HepG2 (cell line): ENCODE measurements at regions not wholly inside any gene's neighbourhood (a gene's known extent, or its start where the extent isn't known, plus 50 kb on each side); places are given as distances from the start of the nearest gene placed in this dataset.

ENCODE experiments used
- CEBPG ChIP-seq: IDR thresholded peaks from 2 replicates; pipeline ENCODE4 v1.6.1; 2016
- CHD4 ChIP-seq: fragments of 200-600 bp; sonication (generic); IDR thresholded peaks from 2 replicates; pipeline ENCODE4 v1.7.0; 2017; ENCODE audit warnings: mild to moderate bottlenecking, low read length, borderline replicate concordance
- CTCF ChIP-seq: sonication (generic); formaldehyde crosslinking; IDR thresholded peaks from 2 replicates; pipeline ENCODE4 v1.5.0; 2020; ENCODE audit warnings: mild to moderate bottlenecking, missing genetic modification reagents, moderate library complexity
- ESRRA ChIP-seq: sonication (generic); formaldehyde crosslinking; IDR thresholded peaks from 2 replicates; pipeline ENCODE4 v1.5.1; 2020; ENCODE audit warnings: mild to moderate bottlenecking, low read depth, missing genetic modification reagents
- FOSL2 ChIP-seq: sonication (generic); formaldehyde crosslinking; IDR thresholded peaks from 2 replicates; pipeline ENCODE4 v1.4.0; 2020; ENCODE audit warnings: missing genetic modification reagents
- FOXK1 ChIP-seq: sonication (generic); formaldehyde crosslinking; IDR thresholded peaks from 2 replicates; pipeline ENCODE4 v1.4.0; 2020; ENCODE audit warnings: low read depth, missing genetic modification reagents, borderline replicate concordance
- FOXP4 ChIP-seq: sonication (generic); formaldehyde crosslinking; IDR thresholded peaks from 2 replicates; pipeline ENCODE4 v1.4.0; 2020; ENCODE audit warnings: missing genetic modification reagents
- HMG20A ChIP-seq: IDR thresholded peaks from 2 replicates; pipeline ENCODE4 v1.6.1; 2016; ENCODE audit warnings: borderline replicate concordance
- IRF2 ChIP-seq: IDR thresholded peaks from 2 replicates; pipeline ENCODE4 v1.6.1; 2018; ENCODE audit warnings: missing genetic modification reagents, missing compliant biosample characterization
- ISL2 ChIP-seq: sonication (generic); formaldehyde crosslinking; IDR thresholded peaks from 2 replicates; pipeline ENCODE4 v1.5.0; 2020; ENCODE audit warnings: missing genetic modification reagents
- KDM4B ChIP-seq: sonication (generic); formaldehyde crosslinking; IDR thresholded peaks from 2 replicates; pipeline ENCODE4 v1.4.0; 2020; ENCODE audit warnings: missing genetic modification reagents
- MIER3 ChIP-seq: IDR thresholded peaks from 2 replicates; pipeline ENCODE4 v1.6.1; 2016; ENCODE audit warnings: missing compliant biosample characterization, borderline replicate concordance
- MIXL1 ChIP-seq: IDR thresholded peaks from 2 replicates; pipeline ENCODE4 v1.6.1; 2016
- NCOR1 ChIP-seq: fragments of 200-600 bp; sonication (generic); IDR thresholded peaks from 2 replicates; pipeline ENCODE4 v1.7.0; 2017; ENCODE audit warnings: antibody characterized with exemption, low read length, borderline replicate concordance
- NFKBIZ ChIP-seq: IDR thresholded peaks from 2 replicates; pipeline ENCODE4 v1.6.1; 2018; ENCODE audit warnings: missing genetic modification reagents, missing compliant biosample characterization
- NONO ChIP-seq, 2 experiments: fragments of 450-650 bp in 1 of 2; sonication (generic) in 1 of 2; formaldehyde crosslinking in 1 of 2; IDR thresholded peaks in 1 of 2; conservative IDR thresholded peaks in 1 of 2; 2 replicates each; pipeline versions ENCODE4 v1.6.1 to v1.8.0; 2017 to 2022; ENCODE audit warnings: mild to moderate bottlenecking in 1 of 2, missing genetic modification reagents in 1 of 2, moderate library complexity in 1 of 2
- RBAK ChIP-seq: sonication (generic); formaldehyde crosslinking; IDR thresholded peaks from 2 replicates; pipeline ENCODE4 v1.5.1; 2020; ENCODE audit warnings: mild to moderate bottlenecking, missing genetic modification reagents
- RXRA ChIP-seq: sonication (generic); formaldehyde crosslinking; IDR thresholded peaks from 2 replicates; pipeline ENCODE4 v1.5.1; 2020; ENCODE audit warnings: missing genetic modification reagents
- SIX1 ChIP-seq: sonication (generic); formaldehyde crosslinking; IDR thresholded peaks from 2 replicates; pipeline ENCODE4 v1.4.0; 2020; ENCODE audit warnings: missing genetic modification reagents, borderline replicate concordance
- ZHX1 ChIP-seq: sonication (generic); formaldehyde crosslinking; IDR thresholded peaks from 2 replicates; pipeline ENCODE4 v1.8.1; 2022; ENCODE audit warnings: low read depth, mild to moderate bottlenecking, missing genetic modification reagents
- ZMYM4 ChIP-seq: sonication (generic); formaldehyde crosslinking; IDR thresholded peaks from 2 replicates; pipeline ENCODE4 v1.8.1; 2023; ENCODE audit warnings: mild to moderate bottlenecking, missing genetic modification reagents
- ZNF367 ChIP-seq: sonication (generic); formaldehyde crosslinking; IDR thresholded peaks from 2 replicates; pipeline ENCODE4 v1.4.0; 2020; ENCODE audit warnings: missing genetic modification reagents, borderline replicate concordance
- ZNF431 ChIP-seq: sonication (generic); formaldehyde crosslinking; IDR thresholded peaks from 2 replicates; pipeline ENCODE4 v1.9.0; 2022; ENCODE audit warnings: missing genetic modification reagents, low read depth, mild to moderate bottlenecking, borderline replicate concordance
- ZNF703 ChIP-seq: sonication (generic); formaldehyde crosslinking; IDR thresholded peaks from 2 replicates; pipeline ENCODE4 v1.5.1; 2020; ENCODE audit warnings: missing genetic modification reagents, mild to moderate bottlenecking, moderate library complexity, borderline replicate concordance
- ZSCAN31 ChIP-seq: sonication (generic); formaldehyde crosslinking; IDR thresholded peaks from 2 replicates; pipeline ENCODE4 v1.5.0; 2020; ENCODE audit warnings: low read depth, mild to moderate bottlenecking, missing genetic modification reagents

GRCh38 chr10:59006511-59007306 is 169.7 kb upstream of the PHYHIPL start (continued):
- TF ChIP-seq FOXP4 (CRISPR knock-in tag) = peak; percentile 89
- peak; percentile 49 for TF ChIP-seq IRF2 (CRISPR knock-in tag)
- peak; percentile 80; the same call in 1 of the 2 replicates for TF ChIP-seq FOXK1 (CRISPR knock-in tag)
- TF ChIP-seq RBAK (CRISPR knock-in tag) = no peak
- TF ChIP-seq SIX1 (CRISPR knock-in tag) = peak; percentile 82; the same call in 1 of the 2 replicates
- TF ChIP-seq ZSCAN31 = peak; percentile 30; the same call in 1 of the 2 replicates
- no peak for TF ChIP-seq NFKBIZ (CRISPR knock-in tag)
- TF ChIP-seq ZNF367 = no peak
- peak; percentile 83 for TF ChIP-seq NCOR1
- TF ChIP-seq FOSL2 (CRISPR knock-in tag) = peak; percentile 88
- TF ChIP-seq CTCF (CRISPR knock-in tag) = no peak
- TF ChIP-seq CEBPG = peak; percentile 81
- peak; percentile 70 for TF ChIP-seq KDM4B (CRISPR knock-in tag)
- TF ChIP-seq MIER3 (CRISPR knock-in tag) = peak; percentile 52; the same call in 1 of the 2 replicates
- TF ChIP-seq ZNF703 = no peak
- peak; percentile 73; the same call in 1 of the 2 replicates for TF ChIP-seq MIXL1
- peak; percentile 87 for TF ChIP-seq ESRRA
- peak; percentile 91 for TF ChIP-seq HMG20A
- TF ChIP-seq NONO (IDR thresholded peaks at IDR 0.05) = no peak
- TF ChIP-seq NONO (CRISPR knock-in tag; conservative IDR thresholded peaks at IDR 0.05) = peak; percentile 46; the same call in 1 of the 2 replicates
- TF ChIP-seq ISL2 (CRISPR knock-in tag) = peak; percentile 92
- TF ChIP-seq RXRA (CRISPR knock-in tag) = peak; percentile 41; the same call in 1 of the 2 replicates
- peak; percentile 89 for TF ChIP-seq ZMYM4 (CRISPR knock-in tag)
- TF ChIP-seq ZHX1 (CRISPR knock-in tag) = 0 out of 2 replicates have a peak, but pooled peaks have one; percentile 56
- no peak; the same call in 1 of the 2 replicates for TF ChIP-seq ZNF431 (CRISPR knock-in tag)
- TF ChIP-seq CHD4 = peak; percentile 81; the same call in 1 of the 2 replicates
